ENCODE measurements at regions not wholly inside any gene's neighbourhood (a gene's known extent, or its start where the extent isn't known, plus 50 kb on each side); places are given as distances from the start of the nearest gene placed in this dataset.
"Not testable (repeated sequence)": the region's sequence is repeated elsewhere in the genome, so short reads cannot be mapped to it uniquely, and the experiment has no call there.

DNA sequence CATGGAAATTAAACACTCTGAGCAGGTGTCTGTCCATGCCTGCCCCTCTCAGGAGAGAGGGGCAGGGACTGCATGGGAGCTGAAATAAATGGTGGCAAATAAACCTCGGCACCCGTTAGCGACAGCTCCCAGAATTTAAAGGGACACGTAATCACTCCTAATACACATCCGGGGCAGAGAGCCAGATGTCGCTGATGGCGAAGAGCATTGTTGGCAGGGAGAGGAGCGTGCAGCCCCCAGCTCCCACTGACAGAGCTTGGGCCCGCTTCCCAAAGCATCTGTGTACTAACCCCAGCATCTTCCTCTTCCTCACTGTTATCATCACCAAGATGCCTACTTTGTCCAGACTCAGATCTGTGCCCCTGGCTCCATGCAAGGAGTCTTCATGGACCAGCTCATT, 85.8 kb downstream of the IRX5 start:
- no peak for DNase-seq

DNA sequence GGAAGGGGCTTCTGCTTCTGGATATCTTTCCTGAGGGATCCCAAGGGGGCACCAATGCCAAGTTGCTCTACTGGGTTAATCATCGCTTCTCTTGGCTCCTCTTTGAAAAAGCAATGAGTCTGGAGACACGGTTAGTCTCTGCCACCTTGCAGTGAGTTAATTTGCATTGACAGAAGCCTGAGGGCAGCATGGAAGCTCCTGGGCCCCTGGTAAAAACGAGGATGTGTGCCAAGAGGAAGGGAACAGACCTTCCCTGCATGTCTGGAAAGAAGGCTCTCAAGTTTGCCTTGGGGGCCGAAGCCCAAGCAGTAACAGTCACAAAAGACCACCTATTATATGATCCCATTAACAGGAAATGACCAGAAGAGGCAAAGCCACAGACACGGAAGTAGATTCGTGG, 86.7 kb downstream of the IRX5 start:
- DNase-seq = no peak

DNA sequence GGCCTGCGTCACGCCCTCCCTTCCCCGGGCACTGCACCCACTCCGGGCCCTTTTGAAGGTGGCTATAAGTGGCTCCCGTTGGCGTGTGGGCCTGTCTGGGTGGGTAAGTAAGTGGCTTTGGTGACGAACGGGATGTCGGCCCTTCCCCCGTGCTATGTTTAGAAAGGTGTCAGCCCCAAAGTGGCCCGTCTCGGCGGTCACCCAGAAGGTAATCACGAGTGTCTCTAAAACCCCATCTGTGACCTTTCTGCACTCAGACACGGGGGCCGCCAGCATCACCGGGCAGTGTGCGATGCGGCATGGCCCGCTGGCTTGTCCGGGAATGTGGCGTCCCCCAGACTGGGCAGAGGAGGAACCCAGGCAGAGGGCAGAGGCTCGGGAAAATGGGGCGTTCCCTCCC, 88.2 kb downstream of the IRX5 start:
- DNase-seq = no peak

DNA sequence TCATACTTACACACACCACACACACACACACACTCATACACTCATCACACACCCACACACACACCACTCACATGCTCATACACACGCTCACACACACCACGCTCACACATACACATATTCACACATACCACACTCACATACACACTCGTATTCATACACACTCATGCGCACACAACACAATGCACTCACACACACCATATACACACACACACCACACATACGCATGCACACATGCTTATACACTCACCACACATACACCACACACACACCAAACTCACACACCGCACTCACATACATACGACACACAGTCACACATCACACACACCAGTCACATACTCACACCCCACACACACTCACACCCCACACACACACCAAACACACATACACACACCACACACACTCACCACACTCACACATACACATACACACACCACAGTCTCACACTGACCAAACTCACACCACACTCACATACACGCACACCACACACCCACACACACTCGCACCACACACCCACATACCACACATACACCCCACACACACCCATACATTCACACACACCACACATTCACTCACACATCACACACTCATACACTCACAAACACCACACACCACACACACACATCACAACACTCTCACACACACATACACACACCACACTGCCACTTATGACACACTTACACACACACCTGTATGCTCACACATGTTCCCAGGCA, 88.9 kb downstream of the IRX5 start:
- no peak for DNase-seq

DNA sequence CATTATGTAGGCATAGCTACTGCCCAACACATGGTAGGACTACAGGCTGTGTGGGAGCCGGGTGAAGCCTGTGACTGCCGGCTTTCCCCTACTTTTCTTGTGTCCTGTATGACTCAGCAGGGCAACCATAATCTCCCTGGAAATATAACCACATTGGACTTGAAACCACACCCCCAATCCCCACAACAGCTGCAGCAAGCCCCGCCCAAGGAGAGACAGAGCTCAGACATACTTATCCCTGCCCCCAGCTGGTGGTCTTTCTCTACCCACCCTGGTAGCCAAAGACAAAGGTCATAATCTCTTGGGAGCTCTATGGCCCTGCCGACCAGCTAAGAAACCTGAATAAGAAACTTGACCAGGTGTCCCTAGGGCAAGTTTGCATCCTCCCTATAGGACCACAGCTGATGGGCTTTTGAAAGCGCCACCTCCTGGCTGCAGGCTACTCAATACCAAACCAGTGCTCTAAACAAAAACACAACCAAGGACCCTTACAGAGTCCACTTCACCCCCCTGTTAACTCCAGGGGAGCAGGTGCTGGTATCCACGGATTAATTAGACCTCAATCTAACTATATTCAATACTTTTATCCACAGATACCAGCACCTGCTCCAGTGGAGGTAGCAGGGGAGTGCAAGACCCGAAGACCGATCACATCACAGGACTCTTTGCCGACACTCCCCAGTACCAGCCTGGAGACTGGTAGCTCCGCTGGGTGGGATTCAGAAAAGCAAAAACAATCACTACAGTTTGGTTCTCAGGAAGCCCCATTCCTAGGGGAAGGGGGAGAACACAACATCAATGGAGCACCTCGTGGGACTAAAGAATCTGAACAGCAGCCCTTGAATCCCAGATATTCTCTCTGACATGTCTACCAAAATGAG, 91.2 kb downstream of the IRX5 start:
- no peak for DNase-seq

DNA sequence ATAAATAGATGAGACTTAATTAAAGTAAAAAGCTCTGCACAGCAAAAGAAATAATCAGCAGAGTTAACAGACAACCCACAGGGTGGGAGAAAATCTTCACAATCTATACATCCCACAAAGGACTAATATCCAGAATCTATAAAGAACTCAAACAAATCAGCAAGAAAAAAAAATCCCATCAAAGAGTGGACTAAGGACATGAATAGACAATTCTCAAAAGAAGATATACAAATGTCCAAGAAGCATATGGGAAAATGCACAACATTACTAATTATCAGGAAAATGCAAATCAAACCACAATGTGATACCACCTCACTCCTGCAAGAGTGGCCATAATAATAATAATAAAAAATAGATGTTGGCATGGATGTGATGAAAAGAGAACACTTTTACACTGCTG, 96.6 kb downstream of the IRX5 start:
- DNase-seq = not testable (repeated sequence)

DNA sequence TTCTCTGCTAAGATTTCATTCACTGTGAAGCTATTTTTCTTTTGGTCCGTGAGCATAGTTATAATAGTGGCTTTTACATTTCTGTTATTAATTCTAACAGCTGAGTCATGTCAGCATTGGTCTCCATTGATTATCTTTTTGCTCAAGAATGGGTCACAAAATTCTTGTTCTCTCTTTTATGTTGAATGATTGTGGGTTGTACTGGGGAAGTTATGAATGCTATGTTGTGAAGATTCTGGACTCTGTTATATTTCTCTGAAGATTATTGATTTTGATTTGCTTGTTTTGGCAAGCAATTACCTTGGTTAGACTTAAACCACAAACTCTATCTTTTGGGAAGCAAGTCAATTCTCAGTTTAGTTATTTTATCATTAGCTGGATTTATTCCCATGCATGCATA, 98.8 kb downstream of the IRX5 start:
- no peak for DNase-seq

DNA sequence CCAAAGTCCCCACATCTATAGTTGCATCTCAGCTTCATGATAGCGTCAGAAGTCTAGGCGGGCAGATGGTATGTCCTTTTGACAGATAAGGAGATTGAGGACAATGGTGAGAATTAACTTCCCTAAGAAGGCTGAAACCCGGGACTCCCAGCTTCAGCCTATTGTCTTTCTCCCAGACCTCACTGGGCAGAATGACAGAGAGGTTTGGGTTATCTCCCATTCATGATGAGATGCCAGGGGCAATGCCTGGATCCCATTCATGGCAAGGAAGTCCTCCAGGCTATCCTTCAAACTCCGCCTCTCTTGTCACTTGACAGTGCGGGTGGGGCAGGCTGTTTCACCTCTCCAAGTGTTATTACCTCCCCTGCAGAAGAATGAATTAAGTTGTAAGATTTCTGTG, 100.3 kb downstream of the IRX5 start:
- DNase-seq = no peak

DNA sequence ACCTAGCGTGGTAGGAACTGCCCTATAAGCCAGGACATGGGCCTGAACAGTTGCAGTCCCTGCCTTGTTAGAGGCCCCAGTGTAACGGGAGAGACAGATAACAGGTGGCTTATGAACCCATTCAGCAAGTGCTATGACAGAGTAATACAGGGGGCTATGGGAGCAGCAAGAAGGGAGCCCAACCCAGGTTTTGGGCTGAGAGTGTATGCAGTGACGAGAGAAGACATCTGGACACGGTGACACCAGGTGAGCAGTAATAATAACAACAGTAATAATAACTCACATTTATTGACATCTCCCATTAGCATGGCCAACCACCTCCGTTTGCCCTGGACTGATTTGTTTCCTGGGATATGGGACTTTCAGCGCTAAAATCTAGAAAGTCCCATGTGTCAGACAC, 100.8 kb downstream of the IRX5 start:
- DNase-seq = no peak

DNA sequence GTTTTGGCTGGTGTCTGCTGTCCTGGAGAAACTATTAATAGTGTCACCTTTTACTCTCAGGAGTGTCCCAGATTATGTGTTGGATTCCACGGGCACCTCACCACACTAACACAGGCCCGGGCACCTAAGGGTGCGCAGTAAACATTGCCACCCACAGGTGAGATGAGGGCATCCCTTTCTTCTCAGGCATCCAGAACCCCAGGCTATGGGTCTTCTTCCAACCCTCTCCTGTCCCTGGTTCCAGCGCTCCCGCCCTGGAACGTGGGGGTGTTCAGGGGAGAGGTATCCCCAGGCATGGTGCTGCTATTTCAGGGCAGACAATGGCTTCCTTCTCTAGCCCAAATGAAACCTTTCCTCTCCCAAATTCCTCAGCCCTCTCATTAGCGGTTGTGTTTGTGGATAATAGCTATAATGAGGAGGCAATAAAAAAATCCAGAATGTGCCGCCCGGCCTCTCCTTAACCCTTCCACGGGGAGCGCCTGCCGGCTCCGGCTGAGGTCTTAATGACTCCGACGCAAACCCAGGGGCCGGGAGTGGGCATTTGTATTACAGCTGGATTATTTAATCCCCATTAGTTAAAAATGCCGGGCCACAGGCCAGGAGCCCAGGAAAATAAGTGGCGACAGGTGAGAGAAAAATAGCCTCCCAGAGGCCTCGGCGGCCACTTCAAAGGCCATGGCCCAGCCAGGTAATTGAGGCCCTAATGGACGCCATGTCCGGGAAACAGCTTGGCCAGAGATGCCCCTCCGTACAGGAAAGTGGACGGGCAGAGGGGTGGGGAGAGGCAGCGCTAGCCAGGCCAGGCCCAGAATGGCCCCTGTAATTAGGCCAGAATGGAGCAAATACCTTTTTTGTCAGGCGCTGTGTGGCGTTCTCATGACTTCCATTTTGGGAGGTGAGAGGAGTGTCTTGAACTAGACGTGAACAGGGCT, 102.8 kb downstream of the IRX5 start:
- DNase-seq = no peak

DNA sequence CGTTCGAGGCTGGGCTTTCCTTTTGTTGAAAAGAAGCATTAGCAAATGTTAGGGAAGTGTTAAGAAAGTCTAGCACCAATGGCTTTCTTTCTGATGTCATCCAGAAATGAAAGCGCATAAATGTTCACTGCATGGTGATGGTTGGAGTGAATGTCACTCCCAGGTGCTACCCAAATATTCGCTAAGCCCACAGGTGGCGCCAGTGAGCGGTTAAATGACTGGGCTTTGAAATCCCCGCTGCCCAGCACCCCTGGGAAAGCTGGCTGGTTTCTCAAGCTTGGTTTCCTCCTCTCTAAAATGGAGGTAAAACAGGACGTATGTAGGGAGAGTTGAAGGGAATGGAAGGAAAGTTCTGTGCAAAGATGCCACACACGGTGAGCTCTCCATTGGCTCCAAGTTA, 104.4 kb downstream of the IRX5 start:
- DNase-seq = no peak

DNA sequence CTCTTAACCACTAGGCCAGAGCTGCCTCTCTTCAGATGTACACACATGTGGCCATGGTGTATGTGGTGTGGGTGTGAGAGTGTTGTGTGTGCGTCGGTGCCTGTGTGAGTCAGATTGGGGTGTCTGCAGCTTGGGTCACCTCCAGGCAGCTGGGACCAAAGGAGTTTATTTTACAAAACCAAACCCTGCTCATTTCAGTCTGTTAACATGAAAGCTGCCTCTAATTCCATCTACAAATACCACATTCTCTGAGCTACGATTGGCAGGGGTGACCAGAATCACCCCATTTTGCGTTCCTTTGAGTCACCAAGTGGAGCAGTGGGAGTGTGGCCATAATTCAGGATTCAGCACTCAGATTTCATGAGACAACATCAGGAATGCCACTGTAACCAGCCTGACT, 105.3 kb downstream of the IRX5 start:
- no peak for DNase-seq

DNA sequence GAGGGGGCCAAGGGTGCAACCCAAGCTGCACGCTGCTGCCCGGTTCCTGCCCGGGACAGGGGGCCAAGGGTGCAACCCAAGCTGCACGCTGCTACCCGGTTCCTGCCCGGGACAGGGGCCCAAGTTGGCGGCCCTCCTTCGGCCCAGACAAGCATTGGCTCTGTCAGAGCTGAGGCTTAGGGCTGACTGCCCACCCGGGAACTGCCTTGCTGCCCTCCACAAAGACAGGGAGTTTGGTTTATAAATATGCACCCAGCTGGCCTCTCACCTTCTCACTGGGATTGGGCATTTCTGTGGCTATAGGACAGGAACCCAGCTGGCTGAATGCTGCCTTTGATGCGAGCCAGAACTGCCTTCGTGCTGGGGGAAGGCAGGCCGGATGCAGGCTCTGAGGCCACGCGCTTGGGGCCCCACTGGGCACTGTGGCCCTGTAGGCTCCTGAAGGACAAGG, 105.7 kb downstream of the IRX5 start:
- no peak for DNase-seq

DNA sequence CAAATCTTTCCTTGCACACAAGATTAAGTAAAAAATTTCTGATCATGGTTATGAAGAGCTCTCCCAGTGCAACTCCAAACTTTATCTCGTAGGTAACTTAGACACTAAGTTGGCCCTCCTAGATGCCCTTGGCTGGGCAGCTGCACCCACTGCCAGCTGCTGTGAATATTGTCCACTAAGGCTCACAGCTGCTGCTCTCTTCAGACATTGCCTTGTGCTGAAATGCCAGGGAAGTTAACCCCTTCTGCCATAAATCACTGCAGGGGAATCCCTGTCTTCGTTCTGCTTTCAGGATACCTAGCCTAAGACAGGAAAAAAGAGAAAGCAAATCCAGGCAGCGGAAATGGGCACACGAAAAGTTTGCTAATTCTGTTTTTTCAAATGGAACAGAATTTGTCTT, 106.4 kb downstream of the IRX5 start:
- DNase-seq = no peak

DNA sequence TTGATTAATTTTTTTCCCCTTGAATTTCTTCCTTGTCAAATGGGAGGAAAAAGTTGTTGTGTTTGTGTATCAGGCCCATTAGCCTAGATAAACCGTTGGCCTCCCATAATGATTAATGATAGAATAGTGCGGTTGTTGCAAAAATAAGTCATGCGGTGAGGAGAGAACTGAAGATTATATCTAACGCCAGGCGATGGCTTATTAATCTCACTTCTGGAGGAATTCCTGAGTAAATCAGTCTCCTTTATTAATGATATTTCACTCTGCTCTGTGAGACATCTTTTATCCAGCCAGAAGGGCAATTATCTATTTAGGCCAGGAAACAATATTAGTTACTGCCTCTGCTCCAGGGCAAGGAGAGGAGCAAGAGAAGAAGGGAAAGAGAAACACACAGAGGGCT, 107.3 kb downstream of the IRX5 start:
- DNase-seq = no peak

DNA sequence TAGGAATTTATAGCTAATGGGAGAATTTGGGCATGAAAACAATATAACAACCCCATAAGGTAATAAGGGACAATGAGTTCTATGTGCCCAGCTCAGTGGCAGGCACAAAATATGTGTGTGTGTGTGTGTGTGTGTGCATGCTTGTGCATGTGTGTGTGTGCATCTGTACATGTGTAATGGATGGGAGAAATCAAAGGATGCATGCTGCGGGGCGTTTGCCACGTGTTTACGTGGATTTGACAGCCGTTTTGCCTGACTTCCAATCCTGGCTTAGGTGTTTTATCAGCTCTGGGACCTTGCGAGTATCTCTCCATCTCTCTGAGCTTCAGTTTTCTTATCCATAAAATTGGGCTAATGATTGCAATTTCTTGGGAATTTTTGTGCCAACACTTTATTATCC, 108.4 kb downstream of the IRX5 start:
- DNase-seq = no peak

DNA sequence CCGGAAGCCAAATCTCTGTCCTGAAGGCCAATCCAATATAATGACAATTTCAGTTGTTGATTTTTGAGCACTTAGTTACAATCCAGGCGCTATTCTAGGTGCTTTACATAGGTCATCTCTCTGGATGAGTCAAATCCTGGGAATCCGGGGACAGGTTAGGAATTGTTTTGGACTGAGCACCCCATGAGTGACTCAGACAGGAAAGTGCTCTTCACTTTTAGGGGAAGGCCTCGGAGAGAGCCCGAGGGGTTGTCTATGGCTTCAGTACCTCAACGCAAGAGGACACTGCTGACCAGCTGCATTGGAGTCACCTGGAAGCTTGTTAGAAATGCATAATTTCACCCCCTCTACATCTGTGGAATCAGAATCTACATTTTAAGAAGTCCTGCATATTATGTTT, 108.8 kb downstream of the IRX5 start:
- DNase-seq = no peak

DNA sequence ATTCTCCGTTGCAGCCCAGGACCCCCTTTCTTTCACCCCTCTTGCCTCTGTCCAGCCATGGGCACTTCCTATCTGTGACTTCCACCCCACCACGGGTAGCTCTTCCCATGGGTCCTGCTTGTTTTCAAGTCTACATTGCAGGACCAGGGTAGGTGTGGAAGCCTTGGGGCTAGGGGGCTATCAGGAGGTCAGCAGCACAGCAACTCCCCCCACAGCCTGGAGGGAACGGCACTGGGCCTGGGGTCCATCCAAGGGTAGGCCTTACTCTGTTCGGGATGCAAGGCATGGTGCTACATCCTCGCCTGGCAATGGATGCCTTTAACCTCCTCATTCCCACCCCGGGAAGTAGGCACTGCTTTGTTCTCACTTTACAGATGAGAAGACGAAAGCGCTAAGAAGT, 109.3 kb downstream of the IRX5 start:
- DNase-seq = no peak

DNA sequence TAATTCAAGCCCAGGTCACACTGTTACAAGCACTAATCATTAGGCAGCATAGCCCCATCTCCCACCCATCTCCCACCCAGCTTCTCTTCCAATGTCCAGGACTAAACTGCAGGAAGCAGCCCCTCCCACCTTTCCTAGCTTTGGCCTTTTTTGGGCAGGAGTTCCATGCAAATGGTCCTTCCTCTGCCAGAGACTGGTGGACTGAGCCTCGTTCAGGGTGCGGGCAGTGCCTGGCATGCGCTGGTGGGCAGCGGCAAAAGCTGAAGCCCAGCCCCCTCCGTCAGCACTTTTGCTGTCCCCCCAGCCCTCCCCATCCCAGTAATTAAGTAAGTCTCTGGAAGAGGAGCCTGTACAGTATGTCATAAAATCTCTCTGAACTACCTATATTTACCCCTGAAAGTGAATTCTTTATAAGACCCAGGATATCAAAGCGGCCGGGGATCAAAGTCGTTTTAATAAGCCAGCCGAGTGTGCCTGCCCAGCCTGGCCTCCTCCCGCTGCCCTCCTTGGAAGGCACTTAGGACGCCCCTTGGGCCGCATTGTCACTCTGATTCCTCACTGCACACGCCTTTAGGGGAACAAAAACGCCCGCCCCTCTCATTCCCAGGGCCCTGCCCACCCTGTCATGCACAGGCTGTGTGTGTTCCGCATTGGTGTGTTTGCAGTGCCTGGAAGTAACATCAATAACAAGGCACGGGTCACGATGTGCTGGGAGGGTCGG, 109.9 kb downstream of the IRX5 start:
- no peak for DNase-seq

DNA sequence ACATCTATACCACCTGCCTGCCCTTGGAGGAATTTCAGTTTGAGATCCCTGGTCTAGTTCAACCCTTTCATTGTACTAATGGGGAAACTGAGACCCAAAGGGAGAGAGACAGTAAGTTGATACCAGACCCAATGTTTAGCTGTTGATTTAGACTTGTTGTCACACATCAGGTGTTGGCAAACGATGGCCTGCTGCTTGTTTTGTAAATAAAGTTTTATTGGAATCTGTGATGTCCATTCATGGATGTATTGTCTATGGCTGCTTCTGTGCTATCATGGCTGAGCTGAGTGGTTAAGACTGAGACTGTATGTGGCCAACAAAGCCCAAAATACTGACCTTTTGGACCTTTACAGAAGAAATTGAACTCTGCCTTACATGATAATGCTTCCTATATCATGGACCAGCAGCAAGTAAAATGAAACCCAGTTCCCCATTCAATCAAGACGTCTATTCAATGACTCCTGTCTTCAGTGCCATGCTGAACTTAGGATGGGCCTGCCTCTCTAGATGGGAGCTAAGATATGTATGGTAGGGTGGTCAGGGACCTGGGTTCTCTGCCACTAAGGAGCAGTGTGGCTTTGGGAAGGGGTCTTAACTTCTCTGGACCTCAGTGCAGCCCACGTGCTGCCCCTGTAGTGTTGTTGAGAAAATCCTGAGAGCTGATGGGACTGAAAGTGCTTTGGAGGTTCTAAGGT, 111.0 kb downstream of the IRX5 start:
- no peak for DNase-seq

DNA sequence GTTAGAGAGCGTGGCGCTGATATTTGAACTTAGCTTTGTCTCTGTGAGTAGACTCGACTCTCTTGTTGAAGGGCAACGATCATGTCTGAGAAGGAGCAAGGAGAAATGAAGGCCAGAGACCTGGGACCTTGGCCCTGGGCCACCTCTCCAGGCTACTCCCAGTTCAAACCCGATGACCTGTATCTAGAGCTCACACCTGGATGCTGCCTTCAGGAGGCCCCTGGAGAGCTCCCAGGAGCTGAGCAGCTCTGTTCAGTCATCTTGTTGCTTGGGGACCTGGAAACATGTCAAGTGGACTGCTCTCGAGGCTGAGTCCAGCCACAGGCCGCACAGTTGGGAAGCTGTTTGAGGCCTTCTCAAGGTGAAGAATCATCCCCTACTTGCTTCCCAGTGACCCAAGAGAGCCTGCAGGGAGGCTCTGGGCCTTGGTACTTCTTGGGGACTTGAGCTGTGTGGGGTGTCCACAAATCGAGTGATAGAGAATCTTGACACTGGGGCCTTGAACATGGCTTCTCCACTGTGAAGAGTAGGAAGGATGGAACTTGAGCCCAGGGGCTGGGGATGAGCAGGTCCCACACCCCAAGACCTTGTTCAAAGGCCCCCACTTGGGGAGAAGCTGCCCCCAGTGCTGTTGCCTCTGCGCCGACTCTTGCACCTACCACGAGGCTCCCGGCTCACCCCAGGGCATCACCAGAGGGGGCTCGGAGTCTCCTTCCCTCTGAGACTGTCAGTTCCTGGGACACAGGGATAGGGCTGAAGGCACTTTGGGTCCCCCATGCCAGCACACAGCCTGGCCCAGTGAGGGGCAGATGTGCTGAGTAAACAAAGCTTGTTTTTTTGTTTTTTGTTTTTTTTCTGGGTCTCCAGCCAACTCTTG, 112.1 kb downstream of the IRX5 start:
- no peak for DNase-seq
